ENCODE measurements at regions not wholly inside any gene's neighbourhood (a gene's known extent, or its start where the extent isn't known, plus 50 kb on each side); places are given as distances from the start of the nearest gene placed in this dataset.

DNA sequence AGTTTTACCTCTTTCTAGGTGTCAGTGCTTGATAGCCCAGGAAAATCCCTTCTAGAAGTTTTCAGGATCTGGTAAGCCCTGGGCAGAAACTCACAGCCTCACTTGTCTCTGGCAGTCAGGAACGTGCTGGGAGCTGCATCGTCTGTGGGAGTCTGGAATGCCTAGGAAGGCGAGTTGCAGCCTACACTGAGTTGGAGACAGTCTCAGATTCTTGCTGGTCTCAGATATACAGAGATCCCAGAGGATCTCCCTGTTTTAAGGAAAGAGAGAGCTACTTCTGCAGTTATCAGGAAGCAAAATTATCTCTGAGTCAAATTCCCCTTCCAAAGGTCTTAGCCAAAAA lies 104.4 kb upstream of the CDC42EP3 start:
- no peaks in the 10 kb centered on the region for H3K9me3 ChIP-seq
- no peaks in the 10 kb centered on the region for H3K36me3 ChIP-seq
- peaks cover 32% of the 10 kb centered on the region for H3K4me1 ChIP-seq
- H3K27me3 ChIP-seq: no peaks in the 10 kb centered on the region
- no peak overlapping the region for H3K4me3 ChIP-seq (ENCODE audit: low read depth, low read length)
- no peak for TF ChIP-seq CTCF (IDR thresholded peaks at IDR 0.05; ENCODE audit: low read depth, low read length)
- no peak for DNase-seq

DNA sequence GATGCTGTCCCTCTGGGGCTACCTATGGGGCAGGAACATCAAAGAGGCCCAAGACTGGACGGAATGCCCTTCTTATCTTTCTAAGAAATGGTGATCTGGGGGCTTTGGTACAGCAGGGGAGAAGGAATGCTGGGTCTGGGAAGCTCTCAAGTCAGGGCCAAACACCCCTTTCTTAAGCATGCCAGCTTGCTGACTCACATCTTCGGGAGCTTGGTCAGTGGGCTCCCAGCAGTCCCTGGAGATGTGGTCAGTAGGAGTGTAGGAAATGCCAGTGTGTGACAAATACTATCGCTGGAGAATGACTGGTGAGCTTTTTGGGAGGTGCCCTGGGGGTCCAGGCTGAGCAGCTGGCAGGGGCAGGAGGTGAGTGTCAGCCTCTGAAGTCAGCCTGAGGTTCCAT lies 105.0 kb upstream of the CDC42EP3 start:
- Histone ChIP-seq H3K36me3 (no peaks in the 10 kb centered on the region), H3K4me3 (ENCODE audit: low read depth, low read length) (no peak overlapping the region), H3K9me3 (no peaks in the 10 kb centered on the region), H3K4me1 (peaks cover 30% of the 10 kb centered on the region), H3K27me3 (no peaks in the 10 kb centered on the region)
- DNase-seq: no peak
- TF ChIP-seq CTCF (IDR thresholded peaks at IDR 0.05; ENCODE audit: low read depth, low read length): no peak

DNA sequence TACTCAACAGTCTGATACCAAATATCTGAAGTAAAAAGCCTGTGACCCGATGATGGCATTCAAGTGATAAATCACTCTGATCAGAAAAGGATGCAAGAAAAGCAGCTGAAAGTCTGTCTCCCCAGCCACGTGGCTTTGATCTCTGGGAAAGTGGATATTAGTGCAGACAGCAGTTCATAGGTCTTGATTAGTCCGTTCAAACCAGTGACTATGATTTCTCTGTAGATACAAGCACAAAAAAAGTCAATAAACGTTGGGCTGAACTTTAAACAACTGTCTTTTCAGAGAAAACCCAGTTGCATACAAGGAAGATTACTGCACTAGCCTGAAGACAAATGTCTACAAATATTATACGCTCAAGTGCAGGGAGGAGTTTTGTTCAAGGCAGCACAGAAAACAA lies 107.7 kb upstream of the CDC42EP3 start:
- no peak for DNase-seq
- Histone ChIP-seq H3K36me3 (no peaks in the 10 kb centered on the region), H3K9me3 (no peaks in the 10 kb centered on the region), H3K4me1 (peaks cover 30% of the 10 kb centered on the region), H3K27me3 (no peaks in the 10 kb centered on the region), H3K4me3 (ENCODE audit: low read depth, low read length) (no peak overlapping the region)
- TF ChIP-seq CTCF (IDR thresholded peaks at IDR 0.05; ENCODE audit: low read depth, low read length): no peak

GRCh38 chr2:37779611-37780386 lies 108.4 kb upstream of the CDC42EP3 start:
- Histone ChIP-seq H3K27me3 (no peaks in the 10 kb centered on the region), H3K4me1 (peaks cover 36% of the 10 kb centered on the region), H3K4me3 (ENCODE audit: low read depth, low read length) (no peak overlapping the region), H3K9me3 (no peaks in the 10 kb centered on the region), H3K36me3 (no peaks in the 10 kb centered on the region)
- no peak for DNase-seq
- no peak for TF ChIP-seq CTCF (IDR thresholded peaks at IDR 0.05; ENCODE audit: low read depth, low read length)

DNA sequence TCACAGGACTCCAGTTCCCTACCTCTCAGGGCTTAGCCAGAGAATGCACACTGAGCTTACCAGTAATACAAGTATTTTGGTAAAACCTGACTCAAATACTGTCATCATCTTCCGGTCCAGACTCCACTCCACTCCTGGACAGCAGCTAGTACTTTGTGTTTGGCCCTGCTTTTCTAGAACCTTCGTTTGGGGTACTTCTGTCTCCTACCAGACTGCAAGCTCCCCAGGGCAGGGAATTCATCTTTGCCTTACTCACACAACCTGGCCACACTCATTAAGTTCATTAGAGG lies 108.9 kb upstream of the CDC42EP3 start:
- no peaks in the 10 kb centered on the region for H3K36me3 ChIP-seq
- no peak for DNase-seq
- H3K27me3 ChIP-seq: no peaks in the 10 kb centered on the region
- H3K4me1 ChIP-seq: peaks cover 41% of the 10 kb centered on the region
- no peak overlapping the region for H3K4me3 ChIP-seq (ENCODE audit: low read depth, low read length)
- H3K9me3 ChIP-seq: no peaks in the 10 kb centered on the region
- no peak for TF ChIP-seq CTCF (IDR thresholded peaks at IDR 0.05; ENCODE audit: low read depth, low read length)

GRCh38 chr2:37781028-37781427 lies 109.6 kb upstream of the CDC42EP3 start:
- Histone ChIP-seq H3K4me1 (peaks cover 48% of the 10 kb centered on the region), H3K36me3 (no peaks in the 10 kb centered on the region), H3K27me3 (no peaks in the 10 kb centered on the region), H3K9me3 (no peaks in the 10 kb centered on the region), H3K4me3 (ENCODE audit: low read depth, low read length) (no peak overlapping the region)
- DNase-seq: no peak
- TF ChIP-seq CTCF (IDR thresholded peaks at IDR 0.05; ENCODE audit: low read depth, low read length): no peak

All from BE2C (cell line).